GM19467 (cell line): ENCODE measurements at regions not wholly inside any gene's neighbourhood (a gene's known extent, or its start where the extent isn't known, plus 50 kb on each side); places are given as distances from the start of the nearest gene placed in this dataset.
"Not testable (repeated sequence)": the region's sequence is repeated elsewhere in the genome, so short reads cannot be mapped to it uniquely, and the experiment has no call there.

Experiments used
- ATAC-seq: cut with Tn5 transposase; IDR thresholded peaks from one replicate; pipeline ENCODE4 v1.9.1; 2021; ENCODE audit warnings: mild to moderate bottlenecking, moderate library complexity; ENCODE audit not compliant: unreplicated experiment

DNA sequence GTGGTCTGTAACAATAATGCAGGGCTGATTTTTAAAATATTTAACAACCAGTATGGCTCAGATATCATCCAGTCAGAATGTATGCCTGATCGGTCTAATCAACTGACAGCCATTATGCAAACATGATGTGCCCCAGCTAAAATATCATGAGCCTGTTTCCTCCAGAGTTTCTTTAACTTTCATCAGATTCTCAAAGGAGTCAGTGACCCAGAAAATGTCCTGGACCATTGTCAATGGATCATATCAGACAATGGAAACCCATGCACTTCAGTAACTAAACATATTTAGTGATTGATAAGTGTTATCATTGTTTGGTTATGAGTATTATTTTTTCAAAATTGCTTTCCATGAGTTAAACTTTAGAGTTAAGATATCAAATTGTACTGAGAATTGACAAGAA is 173.5 kb downstream of the LMBRD1 start:
- no peak for ATAC-seq

DNA sequence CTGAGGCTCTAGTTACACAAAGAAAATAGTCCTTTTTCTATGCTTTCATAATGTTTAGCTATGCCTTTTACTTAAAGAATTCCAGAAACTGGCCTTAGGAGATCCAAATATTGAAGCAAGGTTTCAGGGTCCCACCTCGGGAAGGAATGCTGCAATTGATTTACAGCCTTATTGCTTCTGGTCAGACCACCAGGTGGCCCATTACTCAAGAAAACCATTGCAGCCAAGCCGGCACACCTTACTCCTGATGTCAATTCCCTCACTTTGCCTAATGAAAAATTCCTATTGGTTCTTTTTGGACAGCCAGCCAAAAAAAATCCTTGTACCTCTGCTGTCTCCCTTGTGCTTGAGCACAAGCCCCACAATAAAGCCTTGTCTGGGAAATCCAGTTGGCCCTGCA is 173.9 kb downstream of the LMBRD1 start:
- ATAC-seq: no peak

GRCh38 chr6:69622230-69622629 is 174.6 kb downstream of the LMBRD1 start:
- no peak for ATAC-seq

DNA sequence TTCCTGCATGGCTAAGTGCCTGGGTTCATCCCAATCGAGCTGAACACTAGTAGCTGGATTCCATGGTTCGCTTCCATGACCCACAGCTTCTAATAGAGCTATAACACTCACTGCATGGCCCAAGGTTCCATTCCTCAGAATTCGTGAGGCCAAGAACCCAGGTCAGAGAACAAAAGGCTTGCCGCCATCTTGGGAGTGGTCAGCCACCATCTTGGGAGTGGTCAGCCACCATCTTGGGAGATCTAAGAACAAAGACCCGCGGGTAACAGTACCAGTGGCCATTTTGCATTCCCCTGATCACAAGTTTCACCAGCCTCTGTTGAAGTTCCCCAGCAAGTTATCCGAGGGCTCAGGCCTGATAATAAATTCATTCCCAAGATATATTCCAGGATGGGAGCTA is 179.6 kb downstream of the LMBRD1 start:
- no peak for ATAC-seq

- no peak for ATAC-seq
Observed at GRCh38 chr6:69609836-69610472, 186.9 kb downstream of the LMBRD1 start.

DNA sequence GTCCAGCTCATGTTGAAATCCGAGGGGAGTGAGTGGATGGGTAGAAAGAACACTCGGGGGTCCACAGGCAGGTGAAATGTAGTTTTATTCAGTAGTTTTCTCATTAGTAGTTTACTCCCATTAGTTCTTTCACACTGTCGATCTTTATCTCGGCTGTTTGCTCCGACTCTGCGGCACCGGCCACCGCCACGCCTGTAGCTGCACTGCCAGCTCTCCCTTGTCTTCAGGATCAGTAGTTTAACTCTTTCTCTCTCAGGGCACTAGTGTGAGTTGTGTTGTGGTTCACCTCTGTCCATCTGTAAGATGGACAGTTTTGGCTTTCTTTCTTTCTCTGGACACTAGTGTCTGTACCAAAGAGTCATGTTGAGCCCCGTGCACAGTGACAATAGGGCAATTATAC is 195.7 kb downstream of the LMBRD1 start:
- ATAC-seq: no peak

GRCh38 chr6:69594405-69594804 is 202.4 kb downstream of the LMBRD1 start:
- ATAC-seq: no peak

DNA sequence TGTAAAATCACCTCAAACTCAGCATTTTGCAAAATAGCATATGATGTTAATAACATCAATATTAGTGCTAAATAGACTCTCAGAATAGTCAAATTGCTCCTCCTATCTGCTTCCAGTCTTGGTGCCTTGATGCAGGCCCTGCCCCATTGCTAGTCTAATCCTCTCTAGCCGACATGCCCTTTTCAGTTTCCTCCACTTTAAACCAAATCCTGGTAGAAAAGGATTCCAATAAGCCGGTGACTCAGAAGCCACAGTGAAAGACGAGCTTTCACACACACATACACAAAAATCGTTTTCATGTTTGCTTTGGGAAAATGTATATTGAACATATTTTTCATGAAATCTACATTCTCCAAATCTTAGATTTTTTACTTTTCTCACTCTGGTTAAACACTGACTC is 203.1 kb downstream of the LMBRD1 start:
- no peak for ATAC-seq

DNA sequence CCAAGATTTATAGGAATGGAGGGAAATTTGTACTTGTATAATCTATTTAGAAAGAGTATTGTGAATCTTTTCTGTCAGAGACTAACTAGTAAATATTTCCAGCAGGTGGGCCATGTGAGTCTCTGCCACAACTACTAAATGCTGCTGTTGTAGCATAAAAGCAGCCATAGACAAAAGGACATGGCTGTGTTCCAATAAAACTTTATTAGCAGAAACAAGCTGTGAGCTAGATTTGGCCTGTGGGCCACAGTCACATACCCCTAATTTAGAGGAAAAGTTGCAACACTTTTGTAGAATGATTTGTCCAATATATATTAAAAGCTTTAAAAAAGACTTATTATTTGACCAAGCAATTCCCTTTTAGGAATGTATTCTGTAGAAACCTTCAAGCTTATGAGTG is 207.2 kb downstream of the LMBRD1 start:
- no peak for ATAC-seq

DNA sequence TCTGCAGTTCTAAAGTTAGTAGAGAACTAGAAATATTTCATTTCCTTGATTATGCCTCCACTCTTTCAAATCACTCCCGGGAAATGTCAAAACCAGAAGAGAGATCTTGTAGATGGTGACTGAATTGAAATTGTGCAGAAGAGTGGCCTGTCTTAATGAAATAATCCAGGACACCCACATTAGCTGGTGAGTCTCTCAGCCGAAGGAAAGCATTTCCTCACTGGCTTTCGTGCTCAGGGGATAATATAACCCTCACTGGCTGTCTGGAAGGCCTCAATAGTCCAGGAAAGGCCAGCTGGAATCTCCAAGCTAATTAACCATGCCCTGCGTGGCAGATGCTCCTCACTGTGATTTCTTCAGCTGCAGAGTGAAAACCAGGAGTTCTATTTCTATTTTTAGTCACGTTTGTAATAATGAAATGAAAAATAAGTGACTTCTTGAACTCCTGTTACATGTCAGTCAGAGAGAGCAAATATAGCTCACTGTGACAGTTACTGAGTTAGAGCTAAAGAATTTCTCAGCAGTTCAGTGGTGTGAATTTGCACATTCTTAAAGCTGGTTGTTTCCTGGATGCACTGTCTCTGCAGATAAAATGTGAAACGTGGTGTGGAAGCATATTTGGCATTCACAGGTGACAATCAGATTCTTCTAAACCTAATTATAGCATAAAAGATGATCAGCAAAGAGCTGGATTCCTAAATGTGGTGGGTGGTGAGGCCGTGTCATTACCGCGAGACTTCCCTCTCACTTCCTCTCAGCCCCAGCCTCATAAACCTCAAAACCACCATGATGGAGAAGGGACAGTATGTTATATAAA is 211.7 kb downstream of the LMBRD1 start:
- peak; percentile 86 for ATAC-seq

- no peak for ATAC-seq
Observed at GRCh38 chr6:69584536-69584912, 212.3 kb downstream of the LMBRD1 start.

GRCh38 chr6:69581581-69581980 is 215.2 kb downstream of the LMBRD1 start:
- no peak for ATAC-seq

- no peak for ATAC-seq
Observed at GRCh38 chr6:69580706-69581105, 216.1 kb downstream of the LMBRD1 start.

DNA sequence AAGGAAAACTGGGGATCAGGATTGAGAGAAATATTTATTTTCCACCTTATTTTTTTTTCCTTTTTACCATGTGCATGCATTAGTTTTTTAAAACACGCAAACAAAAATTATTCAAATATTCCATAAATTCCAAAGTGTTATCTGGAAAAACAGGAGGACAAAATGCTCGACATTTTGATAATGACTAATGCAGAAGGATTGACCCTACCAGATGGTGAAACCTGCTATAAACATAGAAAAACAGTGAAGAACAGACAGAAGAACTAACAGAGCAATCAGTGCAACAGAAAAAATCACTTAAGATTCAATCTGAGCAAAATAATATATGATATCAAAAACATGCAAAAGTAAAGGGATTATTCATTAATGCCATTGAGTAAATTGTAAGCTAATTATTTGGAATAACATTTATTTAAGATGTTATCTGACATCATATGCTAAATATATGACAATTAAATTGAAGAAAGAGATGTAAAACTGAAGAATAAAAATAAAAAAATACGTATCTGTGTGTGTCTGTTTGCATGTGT is 218.4 kb downstream of the LMBRD1 start:
- ATAC-seq: no peak

DNA sequence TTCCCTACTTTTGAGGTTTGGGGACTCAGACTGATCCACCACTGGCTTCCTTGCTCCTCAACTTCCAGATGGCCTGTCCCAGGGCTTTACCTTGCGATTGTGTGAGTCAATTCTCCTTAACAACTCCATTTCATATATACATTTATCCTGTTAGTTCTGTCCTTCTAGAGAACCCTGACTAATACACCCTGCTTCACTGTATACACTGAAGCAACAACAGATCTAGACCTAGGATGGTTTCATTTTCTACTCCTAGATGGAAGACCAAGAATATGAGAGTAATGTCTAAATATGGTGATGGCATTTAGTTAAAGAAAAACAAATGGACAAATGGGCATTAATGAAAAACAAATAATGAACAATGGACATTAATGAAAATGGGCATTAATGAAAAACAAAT is 225.6 kb downstream of the LMBRD1 start:
- ATAC-seq: no peak

DNA sequence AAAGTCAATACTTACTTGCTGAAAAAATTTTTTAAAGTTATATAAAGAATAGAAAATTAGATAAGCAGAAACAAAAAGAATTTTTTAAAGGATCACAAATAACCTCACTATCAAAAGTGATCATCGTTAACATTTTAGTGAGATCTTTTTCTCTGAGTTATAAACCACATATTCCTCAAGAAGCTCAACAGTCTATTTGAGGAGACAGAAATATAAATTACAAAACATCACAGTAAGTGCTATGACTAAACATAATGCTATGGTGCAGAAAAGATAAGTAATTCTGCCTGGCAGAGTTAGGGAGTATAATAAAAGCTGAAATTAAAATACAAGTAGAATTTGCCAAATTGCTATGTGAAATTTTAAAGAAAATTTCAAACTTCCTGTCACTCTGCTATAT is 226.7 kb downstream of the LMBRD1 start:
- no peak for ATAC-seq

GRCh38 chr6:69560597-69560996 is 236.2 kb downstream of the LMBRD1 start:
- not testable (repeated sequence) for ATAC-seq

DNA sequence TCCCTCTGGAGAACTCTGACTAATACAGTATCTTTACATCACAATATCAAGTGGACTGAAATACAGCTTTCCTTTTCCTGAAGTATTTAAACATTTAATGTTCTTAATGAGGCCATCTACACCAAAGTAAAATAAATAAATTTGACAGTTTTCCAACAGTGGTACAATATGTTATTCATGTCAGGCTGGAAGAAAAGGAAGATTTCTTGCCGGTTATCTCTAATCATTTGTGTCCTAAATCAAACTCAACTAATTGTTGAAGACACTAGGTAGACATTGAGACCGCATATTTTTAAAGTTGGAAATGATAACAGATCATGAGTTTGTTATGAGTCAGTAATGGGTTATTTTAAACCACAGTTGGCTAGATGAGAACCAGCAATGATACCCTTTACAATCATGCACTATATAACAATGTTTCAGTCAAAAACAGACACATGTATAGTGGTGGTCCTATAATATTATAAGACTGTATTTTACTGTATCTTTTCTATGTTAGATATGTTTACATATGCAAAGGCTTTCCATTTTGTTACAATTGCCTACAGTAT is 241.6 kb downstream of the LMBRD1 start:
- ATAC-seq: no peak

GRCh38 chr6:69542494-69542893 is 254.3 kb downstream of the LMBRD1 start:
- ATAC-seq: no peak

- ATAC-seq: no peak
Observed at GRCh38 chr6:69527921-69528476, 268.8 kb downstream of the LMBRD1 start.

DNA sequence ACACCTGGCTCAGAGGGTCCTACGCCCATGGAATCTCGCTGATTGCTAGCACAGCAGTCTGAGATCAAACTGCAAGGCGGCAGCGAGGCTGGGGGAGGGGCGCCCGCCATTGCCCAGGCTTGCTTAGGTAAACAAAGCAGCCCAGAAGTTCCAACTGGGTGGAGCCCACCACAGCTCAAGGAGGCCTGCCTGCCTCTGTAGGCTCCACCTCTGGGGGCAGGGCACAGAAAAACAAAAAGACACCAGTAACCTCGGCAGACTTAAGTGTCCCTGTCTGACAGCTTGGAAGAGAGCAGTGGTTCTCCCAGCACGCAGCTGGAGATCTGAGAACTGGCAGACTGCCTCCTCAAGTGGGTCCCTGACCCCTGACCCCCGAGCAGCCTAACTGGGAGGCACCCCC is 281.3 kb downstream of the LMBRD1 start:
- not testable (repeated sequence) for ATAC-seq

- ATAC-seq: no peak
Observed at GRCh38 chr6:69494595-69494994, 302.2 kb downstream of the LMBRD1 start.
